Left colon (tissue), 2 donors: ENCODE measurements at regions not wholly inside any gene's neighbourhood (a gene's known extent, or its start where the extent isn't known, plus 50 kb on each side); places are given as distances from the start of the nearest gene placed in this dataset.
"Not testable (repeated sequence)": the region's sequence is repeated elsewhere in the genome, so short reads cannot be mapped to it uniquely, and the experiment has no call there.

Experiments
- ATAC-seq: fragments of 200-7000 bp; cut with Tn5 transposase; one replicate; pipeline ENCODE4 v1.9.1; 2020; ENCODE audit warnings: mild to moderate bottlenecking, moderate library complexity
- DNase-seq, 2 donors: peaks; one replicate each; pipeline ENCODE4 v3.0.0-alpha.2; 2020
- intact Hi-C, 2 donors: fragments of 100-400 bp; cut with DNase I in 1 of 2; cut with micrococcal nuclease in 1 of 2; formaldehyde crosslinking; loops; one replicate each; pipeline versions ENCODE4 v1.11.2 to v1.14.0; 2022; cut with DNase I, micrococcal nuclease
- donor health status: DM: no; HTN: no; CAD: no.
- donor health status: DM: yes; HTN: yes; CAD: no.

- no peak for ATAC-seq
- no peak for DNase-seq
- intact Hi-C loops: no loop called here
Observed at GRCh38 chr17:64739316-64740058, 77.4 kb upstream of the SMURF2 start.

GRCh38 chr17:64736804-64737492 is 74.8 kb upstream of the SMURF2 start:
- peak in 1 of 2 donors; percentile 55 for DNase-seq

GRCh38 chr17:64732336-64733006 is 70.4 kb upstream of the SMURF2 start:
- ATAC-seq (no peak), DNase-seq (no peak)
- intact Hi-C loops: no loop called here

More at GRCh38 chr17:64736804-64737492, 74.8 kb upstream of the SMURF2 start:
- peak; percentile 94 for ATAC-seq
- intact Hi-C loops: no loop called here

- intact Hi-C loops, DNase-seq, ATAC-seq: not testable (repeated sequence)
Observed at GRCh38 chr17:64730023-64730422, 67.9 kb upstream of the SMURF2 start.

DNA sequence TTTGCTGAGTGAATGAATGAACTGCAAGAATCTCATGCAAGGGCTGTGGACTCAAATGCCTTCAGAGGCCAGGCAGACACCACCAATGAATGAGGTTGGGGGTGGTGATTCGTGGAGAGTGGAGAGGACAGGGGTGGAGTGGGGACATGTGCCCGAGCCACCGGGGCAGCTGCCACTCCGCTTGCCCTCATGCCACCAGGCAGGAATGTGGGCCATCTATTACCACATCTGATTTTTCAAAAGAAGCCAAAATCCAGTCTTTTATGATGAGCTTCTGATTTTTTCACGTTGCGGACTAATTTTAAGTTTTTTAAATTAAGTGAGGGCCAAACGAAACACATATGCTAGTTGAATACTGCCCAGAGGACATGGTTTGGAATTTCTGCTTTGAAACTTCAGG is 67.1 kb upstream of the SMURF2 start:
- intact Hi-C loops: no loop called here
- ATAC-seq (no peak), DNase-seq (no peak)

DNA sequence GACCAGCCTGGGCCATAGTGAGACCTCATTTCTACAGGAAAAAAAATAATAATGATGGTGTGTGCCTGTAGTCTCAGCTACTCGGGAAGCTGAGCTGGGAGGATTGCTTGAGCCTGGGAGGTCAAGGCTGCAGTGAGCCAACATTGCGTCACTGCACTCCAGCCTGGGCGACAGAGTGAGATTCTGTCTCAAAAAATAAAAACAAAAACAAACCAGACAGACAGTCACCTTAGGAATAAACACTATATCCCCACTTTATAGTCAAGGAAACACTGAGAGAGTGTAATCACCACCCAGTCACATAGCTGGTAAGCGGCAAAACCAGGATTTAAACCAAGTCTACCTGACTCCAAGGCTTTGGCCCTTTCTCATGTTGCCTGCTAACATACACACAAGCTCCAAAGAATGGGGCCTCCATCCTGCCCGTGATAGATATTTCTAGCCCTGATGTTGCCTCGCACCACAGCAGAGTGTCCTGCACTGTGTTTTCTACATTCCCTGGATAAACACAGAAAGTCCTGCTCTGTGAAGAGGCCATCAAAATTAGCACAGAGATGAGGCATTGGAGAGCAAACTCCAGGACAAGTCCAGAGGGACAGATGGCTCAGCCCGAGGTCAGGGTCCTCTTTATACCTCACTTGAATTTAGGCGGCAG is 66.1 kb upstream of the SMURF2 start:
- intact Hi-C loops: no loop called here
- DNase-seq: no peak
- no peak for ATAC-seq

DNA sequence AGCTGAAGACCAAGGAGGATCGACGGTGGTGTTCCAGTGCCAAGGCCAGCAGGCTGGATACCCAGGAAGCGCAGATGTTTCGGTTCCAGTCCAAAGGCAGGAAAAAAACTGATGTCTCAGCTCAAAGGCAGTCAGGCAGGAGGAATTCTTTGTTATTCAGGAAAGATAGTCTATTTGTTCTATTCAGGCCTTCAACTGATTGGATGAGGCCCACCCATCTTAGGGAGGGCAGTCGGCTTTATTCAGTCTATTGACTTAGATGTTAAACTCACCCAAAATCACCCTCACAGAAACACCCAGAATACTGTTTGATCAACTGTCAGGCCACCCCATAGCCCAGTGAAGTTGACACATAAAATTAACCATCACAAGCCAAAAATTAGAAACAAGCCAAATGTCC is 63.9 kb upstream of the SMURF2 start:
- intact Hi-C loops, DNase-seq, ATAC-seq: not testable (repeated sequence)

GRCh38 chr17:64724246-64724645 is 62.1 kb upstream of the SMURF2 start:
- intact Hi-C loops: not testable (repeated sequence)

DNA sequence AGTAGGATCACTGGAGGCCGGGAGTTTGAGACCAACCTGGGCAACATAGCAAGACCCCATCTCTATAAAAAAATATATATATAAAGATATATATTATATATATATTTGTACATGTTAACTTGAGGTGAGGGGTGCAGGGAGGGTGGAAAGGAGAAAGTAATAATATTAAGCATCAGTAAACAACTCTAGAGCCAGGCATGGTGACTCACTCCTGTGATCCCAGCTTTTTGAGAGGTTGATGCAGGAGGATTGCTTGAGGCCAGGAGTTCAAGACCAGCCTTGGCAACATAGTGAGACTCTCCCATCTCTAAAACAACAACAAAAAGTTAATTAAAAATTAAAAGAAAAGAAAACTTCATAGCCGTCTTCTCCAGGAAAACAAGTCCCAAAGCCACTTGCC is 61.7 kb upstream of the SMURF2 start:
- no peak for DNase-seq
- intact Hi-C loops: no loop called here
- ATAC-seq: no peak

More at GRCh38 chr17:64724246-64724645, 62.1 kb upstream of the SMURF2 start:
- not testable (repeated sequence) for DNase-seq, ATAC-seq

- intact Hi-C loops, ATAC-seq, DNase-seq: not testable (repeated sequence)
Observed at GRCh38 chr17:64721556-64721955, 59.4 kb upstream of the SMURF2 start.

GRCh38 chr17:64720253-64720652 is 58.1 kb upstream of the SMURF2 start:
- ATAC-seq, DNase-seq, intact Hi-C loops: not testable (repeated sequence)

GRCh38 chr17:64719517-64719916 is 57.4 kb upstream of the SMURF2 start:
- DNase-seq, intact Hi-C loops, ATAC-seq: not testable (repeated sequence)

DNA sequence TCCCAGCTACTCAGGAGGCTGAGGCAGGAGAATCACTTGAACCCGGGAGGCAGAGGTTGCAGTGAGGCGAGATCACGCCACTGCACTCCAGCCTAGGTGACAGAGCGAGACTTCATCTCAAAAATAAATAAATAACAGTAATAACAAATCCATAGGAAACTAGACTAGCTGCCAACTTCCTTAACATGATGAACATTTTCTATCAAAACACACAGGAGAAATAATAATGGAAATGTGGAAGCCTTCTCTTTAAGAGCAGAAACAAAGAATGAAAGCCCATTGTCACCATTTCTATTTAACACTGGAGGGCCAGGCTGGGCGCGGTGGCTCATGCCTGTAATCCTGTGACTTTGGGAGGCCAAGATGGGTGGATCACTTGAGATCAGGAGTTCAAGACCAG is 56.7 kb upstream of the SMURF2 start:
- ATAC-seq, DNase-seq, intact Hi-C loops: not testable (repeated sequence)

DNA sequence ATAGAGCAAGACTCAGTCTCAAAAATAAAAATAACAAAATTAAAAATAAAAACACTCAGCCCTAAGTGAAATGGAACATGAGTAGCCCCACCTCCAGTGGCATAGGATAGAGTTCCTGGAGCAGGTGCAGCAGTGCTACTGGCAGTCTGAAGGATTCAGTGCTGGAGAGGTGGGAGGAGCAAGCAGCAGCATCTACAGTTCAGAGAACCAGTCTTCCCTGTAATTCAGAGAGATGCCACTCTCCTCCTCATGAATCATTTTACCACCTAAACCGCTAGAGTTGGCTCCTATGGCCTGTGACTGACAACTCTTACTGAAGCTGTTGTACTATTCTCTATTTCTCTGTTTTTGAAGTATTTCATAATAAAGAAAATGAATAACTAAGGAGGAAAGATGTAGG is 56.0 kb upstream of the SMURF2 start:
- ATAC-seq: no peak
- intact Hi-C loops: no loop called here
- no peak for DNase-seq

DNA sequence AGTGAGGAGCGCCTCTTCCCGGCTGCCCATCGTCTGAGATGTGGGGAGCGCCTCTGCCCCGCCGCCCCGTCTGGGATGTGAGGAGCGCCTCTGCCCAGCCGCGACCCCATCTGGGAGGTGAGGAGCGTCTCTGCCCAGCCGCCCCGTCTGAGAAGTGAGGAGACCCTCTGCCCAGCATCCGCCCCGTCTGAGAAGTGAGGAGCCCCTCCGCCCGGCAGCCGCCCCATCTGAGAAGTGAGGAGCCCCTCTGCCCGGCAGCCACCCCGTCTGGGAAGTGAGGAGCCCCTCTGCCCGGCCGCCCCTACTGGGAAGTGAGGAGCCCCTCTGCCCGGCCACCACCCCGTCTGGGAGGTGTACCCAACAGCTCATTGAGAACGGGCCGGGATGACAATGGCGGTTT is 54.4 kb upstream of the SMURF2 start:
- DNase-seq, intact Hi-C loops, ATAC-seq: not testable (repeated sequence)

GRCh38 chr17:64713786-64714185 is 51.7 kb upstream of the SMURF2 start:
- ATAC-seq (peak; percentile 91), DNase-seq (peak in 1 of 2 donors; percentile 36)
- intact Hi-C loops: not testable (repeated sequence)

GRCh38 chr17:64712557-64713351 is 50.6 kb upstream of the SMURF2 start:
- ATAC-seq, intact Hi-C loops, DNase-seq: not testable (repeated sequence)
